Amygdala (tissue), 56 donors: ENCODE measurements at regions not wholly inside any gene's neighbourhood (a gene's known extent, or its start where the extent isn't known, plus 50 kb on each side); places are given as distances from the start of the nearest gene placed in this dataset.

Source experiments
- DNase-seq, 56 donors: peaks; one replicate each; lab custom pipeline; 2025; lab: John Stamatoyannopoulos, UW

DNA sequence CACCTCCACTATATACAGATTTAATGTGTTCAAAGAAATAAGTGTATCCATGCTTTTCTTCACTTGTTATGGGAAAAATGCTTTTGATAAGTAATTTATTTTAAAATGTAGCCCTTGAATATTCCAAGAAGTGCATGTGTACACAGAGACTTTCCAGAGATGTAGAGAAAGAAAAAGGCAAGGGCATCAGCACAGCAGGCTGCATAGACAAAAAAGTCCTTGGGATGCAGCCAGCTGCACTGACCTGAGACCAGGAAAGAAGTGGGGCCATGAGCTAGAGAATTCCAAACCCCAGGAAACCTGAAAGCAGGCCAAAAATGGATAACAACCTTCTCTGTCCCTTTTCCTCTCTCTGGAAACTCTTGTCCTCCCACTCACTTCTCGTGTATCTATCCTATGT is 51.6 kb upstream of the PRDM8 start:
- DNase-seq, result no peak

DNA sequence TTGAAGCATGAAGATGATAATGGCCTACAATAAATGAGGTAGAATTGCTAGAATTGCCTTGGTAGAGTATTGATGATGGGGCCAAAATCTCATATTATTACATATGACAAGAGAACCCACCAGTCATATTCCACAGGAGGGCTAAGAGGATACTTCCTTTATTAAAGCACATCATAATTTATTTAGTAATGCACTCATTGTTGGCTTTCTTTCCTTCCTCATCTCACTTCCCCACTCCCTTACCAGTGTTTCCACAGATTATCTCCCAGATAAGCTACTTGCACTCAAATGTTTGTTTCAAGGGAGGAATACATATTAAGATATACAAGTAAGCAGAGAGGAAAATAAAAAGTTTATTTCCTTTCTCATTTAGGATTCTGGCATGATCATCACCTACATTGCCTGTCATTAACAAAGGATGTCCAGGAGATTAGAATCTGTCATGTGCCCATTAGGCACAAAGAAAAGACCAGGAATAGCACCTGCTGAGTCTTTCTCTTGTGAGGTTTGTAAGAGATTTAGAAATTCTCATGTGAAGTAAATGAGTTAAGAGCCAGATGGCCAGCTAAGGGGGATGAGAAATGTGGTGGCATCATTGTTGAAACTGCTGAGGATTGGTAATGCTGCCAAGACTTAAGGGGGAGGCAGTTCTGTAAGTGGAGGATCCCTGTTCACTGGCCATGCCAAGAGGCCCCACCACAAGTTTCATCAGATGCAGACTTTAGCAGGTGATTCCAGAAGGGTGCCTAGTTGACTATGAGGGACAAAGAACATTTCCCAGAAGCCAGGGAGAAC is 52.4 kb upstream of the PRDM8 start:
- no peak for DNase-seq

DNA sequence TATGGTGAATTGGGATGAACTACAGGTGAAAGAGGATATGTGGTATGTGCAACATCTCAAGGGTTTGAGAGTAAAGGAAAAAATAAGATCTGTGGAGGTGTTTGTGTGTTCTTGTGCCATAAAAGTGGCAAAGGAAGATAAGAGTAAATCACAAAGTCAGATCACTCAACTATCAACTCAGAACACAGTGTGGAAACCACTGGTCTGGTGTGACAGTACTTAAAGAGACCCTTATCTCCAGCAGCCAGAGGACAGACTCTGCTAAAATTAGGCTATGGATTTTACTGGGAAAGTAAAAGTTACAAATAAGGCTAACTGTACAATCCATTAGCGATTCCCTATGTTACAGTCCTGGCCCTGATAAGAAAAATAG is 54.0 kb upstream of the PRDM8 start:
- no peak for DNase-seq

DNA sequence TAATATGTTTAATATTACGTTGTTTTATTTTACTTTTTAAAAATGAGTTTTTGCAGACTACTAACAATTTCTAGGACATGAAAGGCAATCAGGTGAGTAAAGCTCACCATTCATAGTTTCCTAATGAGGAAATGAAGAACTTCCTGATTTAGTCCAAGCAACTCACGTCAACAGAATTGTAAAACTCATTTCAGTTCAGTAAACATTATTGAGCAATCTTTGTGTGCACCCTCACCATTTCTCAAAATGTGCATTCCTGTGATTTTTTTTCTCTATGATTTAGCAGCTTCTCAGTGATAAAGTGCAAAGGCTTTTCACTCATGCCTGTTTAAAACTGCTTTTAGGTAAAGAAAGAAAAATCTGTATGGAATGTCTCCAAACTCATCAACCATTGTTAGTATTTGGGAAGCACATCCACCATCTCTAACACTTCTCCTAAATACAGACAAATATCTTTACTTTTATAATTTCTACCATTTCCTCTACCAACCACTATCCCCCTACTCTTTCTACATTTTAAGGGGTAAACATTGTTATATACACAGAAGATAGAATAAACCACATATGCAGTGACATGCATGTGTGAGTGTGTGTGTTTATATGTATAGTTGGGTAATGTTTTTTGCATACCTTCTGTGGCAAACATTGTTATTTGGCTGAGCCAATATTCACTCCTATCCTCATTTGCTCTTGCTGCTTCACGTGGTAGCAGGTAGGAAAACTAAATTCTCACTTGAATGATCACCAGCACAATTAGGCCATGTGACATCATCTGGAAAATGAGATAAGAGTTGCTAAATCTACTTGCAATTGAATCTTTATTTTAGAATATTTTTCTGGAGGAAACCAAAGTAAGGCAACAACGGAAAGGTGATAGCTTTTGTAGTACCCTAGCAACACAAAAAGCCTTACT is 54.7 kb upstream of the PRDM8 start:
- no peak for DNase-seq

DNA sequence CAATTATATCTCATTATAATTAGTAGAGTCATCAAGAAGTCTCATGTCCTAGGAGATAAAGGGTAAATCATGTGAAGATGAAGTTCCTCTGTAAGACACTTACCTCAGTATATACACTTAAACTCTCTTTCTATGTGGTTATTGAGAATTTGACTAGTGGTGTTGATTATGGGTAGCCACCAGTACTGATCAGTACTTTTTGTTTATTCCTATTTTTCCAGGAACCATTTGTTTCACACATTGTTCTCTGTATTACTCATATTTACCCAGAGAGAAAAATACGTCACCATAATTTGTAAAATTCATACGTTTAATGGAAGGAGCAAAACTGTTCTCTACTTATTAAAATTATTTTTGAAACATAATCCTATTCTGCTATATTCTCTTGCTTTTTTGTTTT is 55.8 kb upstream of the PRDM8 start:
- DNase-seq, result no peak

DNA sequence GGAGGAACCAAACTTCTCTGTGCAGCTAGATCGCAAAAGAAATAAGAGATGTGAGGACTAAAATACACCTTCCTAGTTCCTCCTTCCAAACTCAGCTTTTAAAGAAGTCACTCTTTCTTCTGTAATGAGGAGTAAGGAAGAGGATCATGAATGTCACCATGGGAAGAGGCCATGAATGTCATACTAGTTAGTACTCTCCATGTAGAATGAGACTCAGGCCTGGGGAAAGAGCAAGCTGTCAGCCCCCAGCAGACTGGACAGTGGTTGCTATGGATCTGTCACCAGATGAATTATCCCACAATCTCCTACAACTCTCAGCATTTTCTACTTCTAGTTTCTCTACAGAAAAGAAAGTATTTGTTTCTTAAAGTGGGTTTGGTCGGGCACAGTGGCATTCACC is 57.1 kb upstream of the PRDM8 start:
- DNase-seq, result no peak

DNA sequence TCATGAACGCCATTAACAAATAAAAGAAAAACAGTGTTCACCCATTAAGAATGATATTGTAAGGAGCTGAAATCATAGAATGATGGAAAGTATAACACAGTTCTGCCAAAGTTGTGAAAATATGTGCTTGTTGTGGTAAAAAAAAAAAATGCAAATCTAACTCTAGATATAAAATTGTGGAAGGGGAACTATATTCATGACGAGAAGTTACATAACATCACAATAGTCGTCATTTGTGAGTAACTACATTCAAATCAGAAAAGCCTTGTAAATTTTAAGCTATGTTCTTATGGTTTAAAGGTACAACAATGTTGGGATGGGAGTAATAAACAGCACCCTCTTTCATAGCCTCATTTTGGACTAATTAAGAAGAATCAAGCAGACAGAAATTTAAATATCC is 57.6 kb upstream of the PRDM8 start:
- no peak for DNase-seq

DNA sequence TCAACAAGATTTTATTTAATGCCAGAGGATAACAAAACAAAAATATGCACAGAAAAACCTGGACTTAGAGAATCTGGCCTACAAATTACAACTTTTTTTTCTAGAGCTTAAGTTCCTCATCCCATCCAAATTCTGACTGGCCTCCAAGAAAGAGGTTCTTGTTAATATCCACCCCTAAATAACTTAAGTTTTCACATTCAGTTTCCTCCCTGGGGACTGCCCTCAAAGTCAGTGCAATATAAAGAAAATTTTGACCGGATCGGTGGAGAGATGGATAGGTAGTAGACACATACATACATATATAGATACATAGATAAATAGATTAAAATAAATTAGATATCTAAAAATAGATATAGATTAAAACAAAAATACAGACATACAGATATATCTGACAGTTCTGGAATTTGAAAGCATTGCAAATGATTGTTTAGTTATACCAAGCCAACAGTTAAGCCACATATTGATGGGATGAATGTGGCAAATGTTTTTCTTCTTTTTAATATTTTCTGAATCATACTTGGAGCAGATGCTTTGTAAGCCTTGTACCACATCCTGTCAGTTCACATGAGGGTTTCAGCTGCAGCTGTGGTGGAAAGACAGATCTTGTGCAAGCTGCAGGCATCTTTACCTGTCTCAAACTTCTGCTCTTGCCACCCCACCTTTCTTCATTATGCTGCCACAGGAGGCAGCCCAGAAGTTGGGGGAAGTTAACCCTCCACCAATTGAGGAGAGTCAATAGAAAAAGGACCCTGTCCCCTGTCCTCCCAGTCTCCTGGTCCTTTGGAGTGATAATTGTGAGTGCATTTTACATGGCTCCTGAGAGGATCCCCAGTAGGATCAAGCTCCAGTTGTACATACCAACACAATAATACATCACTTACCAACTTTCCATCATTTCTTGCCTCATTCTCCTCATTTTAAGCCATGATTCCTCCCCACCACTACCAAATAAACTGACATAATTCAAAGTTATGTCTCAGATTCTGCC is 58.5 kb upstream of the PRDM8 start:
- no peak for DNase-seq

DNA sequence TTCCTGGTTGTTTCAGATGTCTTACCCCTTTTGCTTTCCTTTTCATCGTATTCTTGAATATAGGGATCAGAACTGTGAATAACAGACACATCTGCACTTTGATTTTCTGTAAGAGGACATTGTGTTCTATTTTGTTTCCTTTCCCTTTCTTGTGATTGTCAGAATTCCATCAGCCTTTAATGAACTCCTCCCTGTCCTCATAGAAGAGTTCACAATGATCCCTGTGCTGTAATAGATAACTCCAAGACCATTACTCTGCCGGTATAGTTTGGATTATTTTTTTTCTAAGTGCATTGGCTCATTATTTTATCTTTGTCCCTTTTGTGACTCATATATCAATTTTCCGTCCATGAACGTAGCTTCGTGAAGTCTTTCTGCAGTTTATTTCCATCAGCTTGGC is 59.7 kb upstream of the PRDM8 start:
- no peak for DNase-seq

DNA sequence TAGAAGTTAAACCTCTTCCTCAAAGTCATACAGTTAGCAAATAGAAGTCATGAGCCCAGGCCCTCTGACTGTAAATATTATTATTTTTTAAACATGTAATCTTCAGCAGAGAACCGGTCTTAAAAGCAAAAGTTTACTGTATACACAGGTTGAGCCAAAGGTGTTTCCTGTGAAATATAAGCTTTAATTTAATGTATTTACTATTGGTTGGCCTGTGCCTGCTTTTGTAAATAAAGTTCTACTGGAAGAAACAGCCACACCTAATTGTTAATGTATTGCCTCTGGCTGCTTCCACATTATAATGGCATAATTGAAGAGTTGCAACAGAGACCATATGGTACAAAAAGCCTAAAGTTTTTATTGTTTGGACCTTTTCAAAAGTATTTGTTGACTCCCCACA is 61.0 kb upstream of the PRDM8 start:
- DNase-seq, result no peak

DNA sequence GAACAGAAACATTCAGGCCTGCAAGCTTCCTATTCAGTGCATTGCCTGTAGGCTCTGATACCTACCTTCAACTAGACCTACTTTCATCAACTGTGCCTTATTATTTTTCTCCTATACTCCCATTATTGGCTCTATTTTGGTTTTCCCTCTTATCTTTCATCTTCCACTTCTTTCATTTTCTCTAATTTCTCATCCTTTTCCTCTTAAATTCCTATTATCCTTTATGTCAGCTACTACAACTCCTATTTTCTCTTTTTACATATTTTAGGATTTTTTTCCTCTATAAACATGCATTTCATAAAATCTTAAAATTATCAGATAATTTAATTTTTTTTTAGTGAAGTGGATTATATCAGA is 61.6 kb upstream of the PRDM8 start:
- DNase-seq, result no peak

DNA sequence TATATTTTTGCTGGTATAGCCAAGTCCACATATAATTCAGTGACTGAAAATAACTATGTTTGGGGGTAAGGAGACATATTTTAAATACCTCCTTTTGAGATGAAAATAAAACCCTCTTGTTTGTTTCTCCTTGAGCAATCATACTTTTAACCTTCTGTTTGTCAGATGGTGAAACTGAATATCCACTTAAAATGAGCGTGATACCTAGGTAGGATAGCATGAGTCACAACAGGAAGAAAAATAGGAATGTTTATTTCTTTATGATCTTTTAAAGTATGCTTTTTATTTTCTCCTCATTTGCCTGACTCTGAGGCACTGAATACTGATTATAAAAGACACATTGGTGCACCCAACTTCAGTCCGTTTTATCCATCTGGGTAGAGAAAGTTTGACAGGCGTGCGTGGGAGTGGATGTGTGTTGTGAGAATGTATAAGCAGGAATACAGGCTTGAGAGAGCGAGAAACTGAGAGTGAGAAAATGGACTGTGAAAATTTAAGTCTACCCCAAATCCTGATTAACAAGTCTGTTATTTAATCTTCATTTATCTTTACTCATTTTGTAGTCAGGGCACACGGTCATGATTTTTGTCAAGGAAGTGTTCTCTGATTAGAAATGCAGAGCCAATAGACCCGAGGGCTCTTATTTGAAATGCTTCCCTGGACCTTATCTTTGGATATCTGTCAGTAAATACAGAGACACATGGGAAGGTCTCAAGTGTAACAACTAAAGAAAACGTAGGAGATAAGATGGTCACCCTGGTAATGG is 62.1 kb upstream of the ANTXR2 start:
- DNase-seq, result peak in 9 of 56 donors; percentile 0 to 29 (median 6)

DNA sequence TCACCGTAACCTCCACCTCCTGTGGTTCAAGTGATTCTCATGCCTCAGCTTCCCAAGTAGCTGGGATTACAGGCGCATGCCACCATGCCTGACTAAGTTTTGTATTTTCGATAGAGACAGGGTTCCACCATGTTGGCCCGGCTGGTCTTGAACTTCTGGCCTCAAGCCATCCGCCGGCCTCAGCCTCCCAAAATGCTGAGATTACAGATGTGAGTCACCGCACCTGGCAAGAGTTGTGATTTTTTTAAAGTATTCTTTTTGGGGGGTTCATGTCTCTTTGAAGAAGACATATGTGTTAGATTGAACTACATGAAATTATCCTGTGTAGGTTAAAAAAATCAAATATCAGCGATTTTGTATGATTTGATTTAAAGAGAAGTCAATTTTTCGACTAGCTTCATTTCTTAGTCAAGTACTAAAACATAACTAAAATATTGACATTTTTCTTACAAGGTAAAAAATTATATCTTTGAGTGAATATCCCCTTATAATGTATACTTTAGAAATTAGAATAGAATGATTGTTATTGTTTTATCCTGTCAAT is 60.3 kb upstream of the ANTXR2 start:
- no peak for DNase-seq

DNA sequence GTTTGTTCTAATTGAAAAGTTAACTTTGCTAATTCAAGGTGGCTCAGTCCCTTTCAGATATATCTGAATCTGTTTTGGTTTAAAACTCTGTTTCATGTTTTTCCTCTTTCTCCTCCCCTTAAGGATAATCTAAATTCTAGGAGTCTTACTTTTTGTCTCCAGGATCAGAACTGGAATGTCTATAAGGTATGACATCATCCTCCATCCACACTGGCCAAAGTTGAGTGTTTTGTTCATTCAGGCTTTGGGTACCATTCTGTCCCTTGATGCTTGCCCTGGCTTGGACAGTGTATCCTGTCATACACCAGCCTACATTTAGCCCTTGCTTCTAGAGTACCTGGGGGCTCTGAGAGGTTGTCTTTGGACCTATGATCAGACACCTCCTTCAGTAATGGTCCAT is 56.8 kb upstream of the ANTXR2 start:
- DNase-seq, result no peak

DNA sequence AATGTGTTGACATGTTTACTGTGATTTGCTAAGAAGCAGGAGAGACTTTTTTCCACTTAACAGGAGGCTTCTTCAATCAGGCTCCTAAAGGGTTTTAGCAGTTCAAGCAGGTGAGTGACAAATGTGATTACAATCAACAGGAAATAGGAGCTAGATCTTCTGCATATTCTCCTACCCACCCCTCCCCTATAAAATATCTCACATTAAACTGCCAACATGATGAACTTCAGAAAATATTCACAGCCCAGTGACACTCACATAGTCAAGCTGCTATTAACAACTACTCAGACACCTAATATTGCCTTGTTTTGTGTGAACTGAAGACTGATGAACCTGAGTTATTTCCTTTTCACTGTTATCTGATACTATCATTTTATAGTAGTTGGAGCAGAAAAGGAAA is 55.9 kb upstream of the ANTXR2 start:
- no peak for DNase-seq

DNA sequence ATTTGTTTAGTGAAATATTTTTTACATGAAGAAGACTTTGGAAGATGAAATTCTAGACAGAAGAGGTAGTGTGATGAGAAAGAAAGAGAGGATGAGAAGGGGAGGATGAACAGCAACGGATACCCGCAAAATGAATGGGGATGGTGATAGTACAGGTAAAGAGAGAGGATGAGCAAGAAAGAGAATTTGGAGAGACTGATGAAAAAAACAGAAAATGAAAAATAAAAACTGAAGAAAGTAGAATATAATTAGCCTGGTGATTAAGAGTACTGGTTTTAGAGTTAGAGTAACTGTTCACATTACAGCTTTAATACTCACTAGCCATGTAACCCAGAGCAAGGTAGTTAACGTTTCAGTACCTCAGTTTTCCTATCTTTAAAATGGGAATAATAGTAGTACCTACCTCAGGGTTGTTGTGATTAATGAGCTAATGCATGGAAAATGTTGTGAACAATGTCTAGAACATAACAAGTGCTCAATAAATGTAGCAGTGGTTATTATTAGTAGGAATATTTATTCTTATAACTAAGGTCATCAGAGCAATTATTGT is 54.9 kb upstream of the ANTXR2 start:
- DNase-seq, result no peak

DNA sequence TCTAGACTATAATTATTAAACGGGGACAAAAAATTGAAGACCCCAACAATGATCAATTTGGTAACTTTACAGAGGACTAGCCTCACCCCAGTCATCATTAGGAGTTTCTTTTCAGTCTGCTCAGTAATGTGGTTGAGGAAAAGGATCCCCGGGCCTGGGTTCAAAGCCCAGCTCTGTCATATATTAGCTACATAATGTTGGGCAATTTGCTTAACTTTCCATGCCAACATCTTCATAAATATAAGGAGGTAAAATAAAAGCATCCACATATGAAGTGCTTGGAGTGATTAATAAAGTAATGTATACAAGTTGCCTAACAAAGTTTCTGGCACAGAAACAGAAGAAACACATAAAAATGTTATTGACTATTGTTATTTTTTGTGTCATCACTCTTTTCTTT is 53.4 kb upstream of the ANTXR2 start:
- no peak for DNase-seq

DNA sequence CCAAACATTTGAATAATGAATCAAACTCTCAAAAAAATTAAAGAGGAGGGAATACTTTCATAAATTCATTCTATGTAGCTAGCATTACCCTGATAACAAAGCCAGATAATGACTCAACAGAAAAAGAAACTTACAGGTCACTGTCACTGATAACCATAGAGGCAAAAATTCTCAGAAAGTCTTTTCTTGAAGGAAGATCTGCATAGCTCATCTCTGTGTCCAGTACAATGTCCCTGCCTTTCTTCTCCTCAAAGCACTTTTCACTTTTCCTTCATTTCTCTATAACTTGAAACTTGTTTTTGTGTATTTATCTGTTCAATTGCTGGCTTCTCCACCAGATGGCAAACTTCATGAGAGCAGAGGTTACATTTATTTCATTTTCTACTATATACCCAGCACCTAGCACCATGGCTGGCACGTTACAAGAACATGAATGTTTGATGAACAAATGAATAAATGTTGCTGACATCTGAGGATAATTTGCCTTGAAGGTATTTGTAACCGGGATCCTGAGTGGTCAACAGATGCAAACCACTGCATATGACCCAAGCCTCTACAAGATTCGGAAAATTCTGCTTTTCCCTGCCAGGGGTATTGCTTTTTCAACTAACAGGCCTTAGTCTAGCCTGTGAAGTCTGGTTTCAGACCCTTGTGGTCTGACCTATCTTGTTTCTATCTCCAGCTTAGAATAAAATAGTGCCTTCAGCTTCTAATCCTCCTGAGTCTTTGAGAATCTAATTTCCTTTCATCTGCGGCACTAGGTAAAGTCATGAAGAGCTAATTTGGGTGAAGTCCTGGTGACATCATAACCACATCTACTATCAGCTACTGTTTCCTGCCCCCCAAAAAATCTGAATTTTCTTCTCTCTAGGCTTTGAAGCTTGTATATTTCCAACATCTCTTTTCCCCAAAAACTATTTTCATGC is 52.5 kb upstream of the ANTXR2 start:
- DNase-seq, result no peak
